ENCODE measurements at regions not wholly inside any gene's neighbourhood (a gene's known extent, or its start where the extent isn't known, plus 50 kb on each side); places are given as distances from the start of the nearest gene placed in this dataset.
"Not testable (repeated sequence)": the region's sequence is repeated elsewhere in the genome, so short reads cannot be mapped to it uniquely, and the experiment has no call there.

DNA sequence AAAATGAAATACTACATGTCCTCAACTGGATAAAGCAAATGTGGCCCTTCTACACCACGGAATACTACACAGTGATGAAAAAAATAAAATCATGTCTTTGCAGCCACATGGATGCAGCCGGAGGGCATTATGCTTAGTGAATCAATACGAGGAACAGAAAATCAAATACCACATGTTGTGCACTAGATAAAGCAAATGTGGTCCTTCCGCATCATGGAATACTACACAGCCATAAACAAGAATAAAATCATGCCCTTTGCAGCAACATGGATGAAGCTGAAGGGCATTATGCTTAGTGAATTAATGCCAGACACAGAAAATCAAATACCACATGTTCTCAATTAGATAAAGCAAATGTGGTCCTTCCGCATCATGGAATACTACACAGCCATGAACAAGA, 204.4 kb downstream of the GOLGA6L6 start:
- not testable (repeated sequence) for TF ChIP-seq EZH2 (IDR thresholded peaks at IDR 0.05; ENCODE audit: low read depth)
- TF ChIP-seq, protein P1, sequence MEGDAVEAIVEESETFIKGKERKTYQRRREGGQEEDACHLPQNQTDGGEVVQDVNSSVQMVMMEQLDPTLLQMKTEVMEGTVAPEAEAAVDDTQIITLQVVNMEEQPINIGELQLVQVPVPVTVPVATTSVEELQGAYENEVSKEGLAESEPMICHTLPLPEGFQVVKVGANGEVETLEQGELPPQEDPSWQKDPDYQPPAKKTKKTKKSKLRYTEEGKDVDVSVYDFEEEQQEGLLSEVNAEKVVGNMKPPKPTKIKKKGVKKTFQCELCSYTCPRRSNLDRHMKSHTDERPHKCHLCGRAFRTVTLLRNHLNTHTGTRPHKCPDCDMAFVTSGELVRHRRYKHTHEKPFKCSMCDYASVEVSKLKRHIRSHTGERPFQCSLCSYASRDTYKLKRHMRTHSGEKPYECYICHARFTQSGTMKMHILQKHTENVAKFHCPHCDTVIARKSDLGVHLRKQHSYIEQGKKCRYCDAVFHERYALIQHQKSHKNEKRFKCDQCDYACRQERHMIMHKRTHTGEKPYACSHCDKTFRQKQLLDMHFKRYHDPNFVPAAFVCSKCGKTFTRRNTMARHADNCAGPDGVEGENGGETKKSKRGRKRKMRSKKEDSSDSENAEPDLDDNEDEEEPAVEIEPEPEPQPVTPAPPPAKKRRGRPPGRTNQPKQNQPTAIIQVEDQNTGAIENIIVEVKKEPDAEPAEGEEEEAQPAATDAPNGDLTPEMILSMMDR (conservative IDR thresholded peaks at IDR 0.05) = not testable (repeated sequence)
